Osteoblast (primary cell): ENCODE measurements at regions not wholly inside any gene's neighbourhood (a gene's known extent, or its start where the extent isn't known, plus 50 kb on each side); places are given as distances from the start of the nearest gene placed in this dataset.

Experiments used
- DNase-seq: peaks from one replicate; pipeline ENCODE4 v3.0.0; 2011; ENCODE audit warnings: low spot score, mixed read lengths; ENCODE audit not compliant: insufficient read length; ENCODE audit errors: missing footprints
- H2AFZ ChIP-seq: 2 replicates; pipeline ENCODE4 v1.6.0; 2011; ENCODE audit warnings: mild to moderate bottlenecking, low read length
- H3K27ac ChIP-seq: 2 replicates; pipeline ENCODE4 v1.5.1; 2011; ENCODE audit warnings: mild to moderate bottlenecking, low read depth, low read length, moderate library complexity
- H3K27me3 ChIP-seq: 2 replicates; pipeline ENCODE4 v1.6.0; 2012; ENCODE audit warnings: mild to moderate bottlenecking, control low read depth, inconsistent platforms, low read length, moderate library complexity; ENCODE audit not compliant: insufficient read depth
- H3K36me3 ChIP-seq: 2 replicates; pipeline ENCODE4 v1.5.1; 2011; ENCODE audit warnings: mild to moderate bottlenecking, low read length, control low read depth, moderate library complexity; ENCODE audit not compliant: insufficient read depth
- H3K4me1 ChIP-seq: 2 replicates; pipeline ENCODE4 v1.5.1; 2011; ENCODE audit warnings: mild to moderate bottlenecking, low read length, control low read depth, moderate library complexity; ENCODE audit not compliant: insufficient read depth
- H3K4me2 ChIP-seq: 2 replicates; pipeline ENCODE4 v1.6.0; 2011; ENCODE audit warnings: mild to moderate bottlenecking, low read length; ENCODE audit not compliant: insufficient read depth
- H3K4me3 ChIP-seq: fragments of 200-600 bp; sonication (generic); 3 replicates; pipeline ENCODE4 v1.5.1; 2012; ENCODE audit warnings: mild to moderate bottlenecking, low read length, inconsistent platforms; ENCODE audit not compliant: insufficient read depth
- H3K79me2 ChIP-seq: 2 replicates; pipeline ENCODE4 v1.6.0; 2012; ENCODE audit warnings: mild to moderate bottlenecking, low read length, control low read depth, inconsistent platforms; ENCODE audit not compliant: insufficient read depth
- H3K9me3 ChIP-seq: 2 replicates; pipeline ENCODE4 v1.5.1; 2011; ENCODE audit warnings: low read depth, low read length, control low read depth
- H4K20me1 ChIP-seq: 2 replicates; pipeline ENCODE4 v1.6.0; 2012; ENCODE audit warnings: mild to moderate bottlenecking, low read length, control low read depth; ENCODE audit not compliant: insufficient read depth
- CTCF ChIP-seq: IDR thresholded peaks from 2 replicates; pipeline ENCODE4 v1.5.1; 2011; ENCODE audit warnings: mild to moderate bottlenecking, low read depth, low read length, moderate library complexity; ENCODE audit errors: extremely low read depth

DNA sequence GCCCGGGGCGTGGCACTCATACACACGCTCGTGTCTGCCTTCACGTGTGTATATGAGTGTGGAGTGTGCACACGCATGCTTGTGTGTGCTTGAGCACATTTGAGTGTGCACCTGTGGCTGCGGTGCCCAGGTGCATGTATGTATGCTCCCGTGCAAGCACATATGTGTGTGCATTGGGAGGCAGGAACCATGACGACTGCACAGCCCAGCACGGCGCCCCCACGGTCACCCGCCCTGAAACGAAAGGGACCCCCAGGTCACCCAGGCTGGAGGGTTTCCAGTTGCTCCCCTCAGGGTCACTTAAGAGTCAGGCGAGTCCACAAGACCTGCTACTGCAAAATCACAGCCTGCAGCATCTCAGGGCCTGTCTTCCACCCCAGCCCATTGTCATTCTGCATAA lies 94.7 kb downstream of the YTHDF1 start:
- H3K4me1 ChIP-seq, result no peaks in the 10 kb centered on the region
- H3K79me2 ChIP-seq, result no peaks in the 10 kb centered on the region
- no peaks in the 10 kb centered on the region for H3K36me3 ChIP-seq
- H3K4me2 ChIP-seq, result no peak overlapping the region
- TF ChIP-seq CTCF, result no peak
- no peak overlapping the region for H3K27ac ChIP-seq
- H2AFZ ChIP-seq, result no peak overlapping the region
- peak; percentile 60 for DNase-seq
- H4K20me1 ChIP-seq, result no peaks in the 10 kb centered on the region
- H3K4me3 ChIP-seq, result no peak overlapping the region
- H3K9me3 ChIP-seq, result no peaks in the 10 kb centered on the region
- peaks cover 8% of the 10 kb centered on the region for H3K27me3 ChIP-seq

GRCh38 chr20:63120808-63121090 lies 95.2 kb downstream of the YTHDF1 start:
- no peak overlapping the region for H2AFZ ChIP-seq
- no peak for TF ChIP-seq CTCF
- no peaks in the 10 kb centered on the region for H3K4me1 ChIP-seq
- H3K79me2 ChIP-seq, result no peaks in the 10 kb centered on the region
- H4K20me1 ChIP-seq, result no peaks in the 10 kb centered on the region
- H3K4me2 ChIP-seq, result no peak overlapping the region
- no peak overlapping the region for H3K27ac ChIP-seq
- peaks cover 8% of the 10 kb centered on the region for H3K27me3 ChIP-seq
- no peak for DNase-seq
- H3K9me3 ChIP-seq, result no peaks in the 10 kb centered on the region
- no peaks in the 10 kb centered on the region for H3K36me3 ChIP-seq
- H3K4me3 ChIP-seq, result no peak overlapping the region

DNA sequence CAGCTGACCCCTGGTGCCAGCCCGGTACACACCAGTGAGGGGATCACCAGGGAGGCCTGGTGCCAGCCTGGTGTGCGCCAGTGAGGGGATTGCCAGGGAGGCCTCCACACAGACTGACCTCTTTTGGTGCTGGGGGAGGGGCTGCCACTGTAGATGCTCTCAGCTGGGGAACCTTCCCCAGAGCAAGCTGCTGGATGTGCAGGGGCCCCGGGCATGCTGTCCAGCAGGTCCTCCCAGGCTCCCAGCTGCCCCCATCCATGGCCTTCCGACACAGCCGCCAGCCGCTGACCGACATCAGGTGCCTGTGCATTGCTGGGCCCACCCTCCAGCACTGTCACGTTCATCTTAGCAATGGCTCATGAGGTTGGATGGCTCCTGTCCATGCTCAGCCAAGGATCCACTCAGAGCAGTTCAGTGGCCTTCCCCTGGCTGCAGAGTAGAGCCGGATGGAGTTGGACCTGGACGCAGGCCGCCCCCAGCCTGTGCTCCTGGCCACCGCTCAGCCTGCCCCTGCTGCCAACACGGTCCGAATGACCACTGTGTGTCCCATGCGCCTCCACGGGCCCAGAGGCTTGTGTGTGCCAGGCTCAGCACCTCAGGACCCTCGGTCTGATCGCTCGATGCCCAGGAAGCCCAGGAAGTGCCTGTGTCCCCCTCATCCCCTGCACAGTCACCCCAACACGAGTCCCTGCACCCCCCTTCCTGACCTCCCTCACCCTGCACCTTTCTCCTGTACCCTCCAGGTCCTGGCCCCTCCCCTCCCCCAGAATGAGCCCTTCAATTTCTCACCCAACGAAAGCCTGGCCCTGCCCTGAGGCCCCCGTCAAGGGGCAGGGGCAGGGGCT lies 95.7 kb downstream of the YTHDF1 start:
- DNase-seq, result peak; percentile 73
- no peaks in the 10 kb centered on the region for H3K9me3 ChIP-seq
- TF ChIP-seq CTCF, result no peak
- H3K36me3 ChIP-seq, result no peaks in the 10 kb centered on the region
- peaks cover 8% of the 10 kb centered on the region for H3K27me3 ChIP-seq
- H2AFZ ChIP-seq, result no peak overlapping the region
- no peaks in the 10 kb centered on the region for H4K20me1 ChIP-seq
- H3K79me2 ChIP-seq, result no peaks in the 10 kb centered on the region
- H3K4me1 ChIP-seq, result no peaks in the 10 kb centered on the region
- H3K4me2 ChIP-seq, result no peak overlapping the region
- H3K4me3 ChIP-seq, result no peak overlapping the region
- H3K27ac ChIP-seq, result no peak overlapping the region

GRCh38 chr20:63119121-63119962 lies 96.6 kb downstream of the YTHDF1 start:
- no peaks in the 10 kb centered on the region for H3K9me3 ChIP-seq
- H2AFZ ChIP-seq, result no peak overlapping the region
- no peak for TF ChIP-seq CTCF
- no peaks in the 10 kb centered on the region for H3K36me3 ChIP-seq
- peak; percentile 88 for DNase-seq
- no peaks in the 10 kb centered on the region for H3K4me1 ChIP-seq
- H3K4me3 ChIP-seq, result no peak overlapping the region
- no peaks in the 10 kb centered on the region for H3K79me2 ChIP-seq
- H3K4me2 ChIP-seq, result no peak overlapping the region
- H3K27me3 ChIP-seq, result peaks cover 8% of the 10 kb centered on the region
- H3K27ac ChIP-seq, result no peak overlapping the region
- H4K20me1 ChIP-seq, result no peaks in the 10 kb centered on the region
